A673 (cell line): ENCODE measurements at regions not wholly inside any gene's neighbourhood (a gene's known extent, or its start where the extent isn't known, plus 50 kb on each side); places are given as distances from the start of the nearest gene placed in this dataset.

Experiments used
- BruUV-seq: library from RNA; stranded (reverse); fragments of 400-500 nt; replicated peaks from 2 replicates; lab custom pipeline; 2021; lab: Mats Ljungman, UMichigan
- CTCF ChIA-PET: fragments of 300-600 bp; sonication (Branson Sonifier 250); formaldehyde crosslinking; loops from one replicate; lab custom pipeline; 2022; ENCODE audit warnings: antibody characterized with exemption; lab: Charles Lee
- POLR2A ChIA-PET: fragments of 300-600 bp; sonication (Branson Sonifier 250); formaldehyde crosslinking; loops from one replicate; lab custom pipeline; 2022; ENCODE audit warnings: antibody characterized with exemption; ENCODE audit not compliant: low non-redundant PET; lab: Charles Lee
- DNase-seq: peaks from one replicate; pipeline ENCODE4 v3.0.0-alpha.2; 2015; ENCODE audit warnings: low spot score
- H3K27ac ChIP-seq: fragments of 200-600 bp; sonication (generic); 2 replicates; pipeline ENCODE4 v1.5.1; 2016; ENCODE audit warnings: mixed run types, low read depth, mild to moderate bottlenecking, mixed read lengths, antibody characterized with exemption, low read length; ENCODE audit not compliant: poor library complexity, severe bottlenecking
- H3K27me3 ChIP-seq: fragments of 200-600 bp; sonication (generic); replicated peaks from 2 replicates; pipeline ENCODE4 v1.6.1; 2017; ENCODE audit warnings: mixed run types, low read depth, mild to moderate bottlenecking, mixed read lengths, antibody characterized with exemption, low read length; ENCODE audit not compliant: insufficient read depth, poor library complexity
- H3K36me3 ChIP-seq: fragments of 200-600 bp; sonication (generic); 2 replicates; pipeline ENCODE4 v1.6.1; 2016; ENCODE audit warnings: mixed run types, mild to moderate bottlenecking, mixed read lengths, antibody characterized with exemption, low read length; ENCODE audit not compliant: insufficient read depth, poor library complexity, severe bottlenecking
- H3K4me1 ChIP-seq: fragments of 200-600 bp; sonication (generic); 2 replicates; pipeline ENCODE4 v1.6.1; 2017; ENCODE audit warnings: mixed run types, mild to moderate bottlenecking, mixed read lengths, antibody characterized with exemption, low read length; ENCODE audit not compliant: insufficient read depth, poor library complexity, severe bottlenecking
- H3K4me3 ChIP-seq: fragments of 200-600 bp; sonication (generic); 2 replicates; pipeline ENCODE4 v1.5.1; 2016; ENCODE audit warnings: low read depth, mixed run types, mild to moderate bottlenecking, mixed read lengths, low read length; ENCODE audit not compliant: poor library complexity, severe bottlenecking
- H3K9me3 ChIP-seq: fragments of 200-600 bp; sonication (generic); 2 replicates; pipeline ENCODE4 v1.6.1; 2016; ENCODE audit warnings: mixed run types, low read depth, mild to moderate bottlenecking, mixed read lengths, antibody characterized with exemption, low read length; ENCODE audit not compliant: poor library complexity, severe bottlenecking
- CTCF ChIP-seq: fragments of 300-800, 200-600 bp; sonication (generic); conservative IDR thresholded peaks from 2 replicates; pipeline ENCODE4 v1.5.1; 2017; ENCODE audit warnings: low read depth, mild to moderate bottlenecking, antibody characterized with exemption, low read length, moderate library complexity, mixed read lengths
- EZH2 ChIP-seq: fragments of 200-600 bp; sonication (generic); IDR thresholded peaks from 2 replicates; pipeline ENCODE4 v1.6.1; 2017; ENCODE audit warnings: borderline replicate concordance, low read depth, mild to moderate bottlenecking, mixed read lengths, antibody characterized with exemption, low read length; ENCODE audit not compliant: poor library complexity, severe bottlenecking
- intact Hi-C: fragments of 100-400 bp; cut with micrococcal nuclease; formaldehyde crosslinking; loops from one replicate; pipeline ENCODE4 v1.10.0; 2022; ENCODE audit not compliant: unreplicated experiment

- no peak overlapping the region for H3K27ac ChIP-seq
- no peaks in the 10 kb centered on the region for H3K9me3 ChIP-seq
- POLR2A ChIA-PET, result no interaction called here
- BruUV-seq, result no TSS peak
- H3K4me1 ChIP-seq, result no peaks in the 10 kb centered on the region
- intact Hi-C loops, result no loop called here
- H3K27me3 ChIP-seq, result no peaks in the 10 kb centered on the region
- no peak for TF ChIP-seq EZH2
- TF ChIP-seq CTCF, result no peak
- no peak overlapping the region for H3K4me3 ChIP-seq
- no peaks in the 10 kb centered on the region for H3K36me3 ChIP-seq
- CTCF ChIA-PET, result no interaction called here
- DNase-seq, result no peak
These were observed 1108.7 kb downstream of the NCAM2 start for GRCh38 chr21:22106720-22107410.

- Histone ChIP-seq H3K4me3 (no peak overlapping the region), H3K4me1 (no peaks in the 10 kb centered on the region), H3K27me3 (no peaks in the 10 kb centered on the region), H3K27ac (no peak overlapping the region), H3K36me3 (no peaks in the 10 kb centered on the region), H3K9me3 (no peaks in the 10 kb centered on the region)
- no TSS peak for BruUV-seq
- no peak for DNase-seq
- ChIA-PET POLR2A (no interaction called here), CTCF (no interaction called here)
- intact Hi-C loops, result no loop called here
- TF ChIP-seq EZH2 (no peak), CTCF (no peak)
These were observed 1117.5 kb downstream of the NCAM2 start for GRCh38 chr21:22115746-22116145.

GRCh38 chr21:22120616-22121266 is 1122.5 kb downstream of the NCAM2 start:
- Histone ChIP-seq H3K36me3 (no peaks in the 10 kb centered on the region), H3K4me1 (no peaks in the 10 kb centered on the region), H3K9me3 (no peaks in the 10 kb centered on the region), H3K27me3 (no peaks in the 10 kb centered on the region), H3K4me3 (no peak overlapping the region), H3K27ac (no peak overlapping the region)
- ChIA-PET POLR2A (no interaction called here), CTCF (no interaction called here)
- intact Hi-C loops, result no loop called here
- BruUV-seq, result no TSS peak
- TF ChIP-seq CTCF (peak; percentile 39; the same call in 1 of the 2 replicates), EZH2 (no peak)
- peak; percentile 23 for DNase-seq
